ENCODE measurements at regions not wholly inside any gene's neighbourhood (a gene's known extent, or its start where the extent isn't known, plus 50 kb on each side); places are given as distances from the start of the nearest gene placed in this dataset.
"Not testable (repeated sequence)": the region's sequence is repeated elsewhere in the genome, so short reads cannot be mapped to it uniquely, and the experiment has no call there.

DNA sequence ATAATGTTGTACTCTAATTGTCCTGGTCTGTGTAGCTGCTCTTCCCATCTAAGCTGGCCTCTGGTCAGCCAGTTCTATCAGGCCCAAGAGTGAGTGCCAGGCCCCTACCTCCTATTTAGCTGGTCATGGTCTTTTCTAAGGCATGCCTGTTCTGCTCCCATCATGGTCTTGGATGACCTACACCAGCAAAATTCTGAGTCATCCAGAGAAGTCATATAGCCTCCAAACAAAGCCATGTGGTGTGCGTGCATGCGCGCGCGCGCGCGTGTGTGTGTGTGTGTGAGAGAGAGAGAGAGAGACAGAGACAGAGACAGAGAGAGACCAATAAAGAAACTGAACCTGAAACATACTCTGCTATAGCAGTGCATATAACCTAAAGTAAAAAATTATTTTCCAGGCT, 254.4 kb downstream of the BRINP2 start:
- H3K4me3 Mint-ChIP-seq, result no peak overlapping the region
- no peaks in the 10 kb centered on the region for H3K36me3 Mint-ChIP-seq (ENCODE audit: insufficient read depth)
- no peak overlapping the region for H3K27ac Mint-ChIP-seq (ENCODE audit: low read depth)
- no peaks in the 10 kb centered on the region for H3K27me3 Mint-ChIP-seq
- DNase-seq (ENCODE audit: low spot score in 2 of 2), result no peak
- peaks cover 23% of the 10 kb centered on the region for H3K9me3 Mint-ChIP-seq
- no peak for ATAC-seq (replicated peaks; ENCODE audit: extremely low read depth, poor library complexity, severe bottlenecking)
- no peaks in the 10 kb centered on the region for H3K4me1 Mint-ChIP-seq

DNA sequence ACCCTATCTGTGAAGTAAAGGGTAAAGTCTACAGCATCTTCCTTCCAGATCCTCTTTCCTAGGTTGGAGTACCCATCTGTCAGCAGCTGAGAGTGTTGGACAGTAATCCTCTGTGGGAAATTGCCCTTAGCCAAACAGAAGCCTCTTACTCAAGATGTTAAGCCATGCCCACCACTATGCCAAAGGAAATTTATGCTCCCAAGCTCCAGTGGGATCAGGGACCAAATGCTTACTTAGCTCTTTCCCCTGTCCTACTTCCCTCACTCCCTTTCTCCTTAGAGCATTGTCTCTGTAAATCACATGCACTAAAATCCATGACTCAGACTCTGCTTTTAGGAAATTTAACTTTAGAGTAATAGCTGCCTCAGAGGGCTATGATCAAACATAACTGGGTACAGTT, 254.0 kb downstream of the BRINP2 start:
- no peaks in the 10 kb centered on the region for H3K4me1 Mint-ChIP-seq
- H3K27me3 Mint-ChIP-seq, result no peaks in the 10 kb centered on the region
- no peak overlapping the region for H3K27ac Mint-ChIP-seq (ENCODE audit: low read depth)
- ATAC-seq (replicated peaks; ENCODE audit: extremely low read depth, poor library complexity, severe bottlenecking), result no peak
- DNase-seq (ENCODE audit: low spot score in 2 of 2), result no peak
- H3K36me3 Mint-ChIP-seq (ENCODE audit: insufficient read depth), result no peaks in the 10 kb centered on the region
- no peak overlapping the region for H3K4me3 Mint-ChIP-seq
- peaks cover 23% of the 10 kb centered on the region for H3K9me3 Mint-ChIP-seq

DNA sequence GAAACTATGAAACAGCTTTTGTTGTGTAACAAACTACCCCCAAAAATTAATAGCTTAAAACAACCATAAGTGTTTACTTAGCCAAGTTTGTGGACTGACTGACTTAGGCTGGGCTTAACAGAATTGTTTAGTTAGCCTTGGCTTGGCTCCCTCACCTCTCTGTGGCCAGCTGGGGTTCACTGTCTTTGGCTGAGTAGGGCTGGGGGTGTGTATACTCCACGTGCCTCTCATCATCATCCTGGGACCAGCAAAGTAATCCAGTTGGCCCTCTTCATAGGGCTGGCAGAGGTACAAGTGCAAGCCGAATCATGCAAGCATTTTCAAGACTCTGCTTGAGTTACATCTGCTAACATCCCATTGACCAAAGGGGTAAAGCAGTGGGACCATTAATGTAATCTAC, 252.3 kb downstream of the BRINP2 start:
- Mint-ChIP-seq H3K9me3 (peaks cover 23% of the 10 kb centered on the region), H3K27me3 (no peaks in the 10 kb centered on the region), H3K27ac (ENCODE audit: low read depth) (no peak overlapping the region), H3K4me3 (no peak overlapping the region), H3K36me3 (ENCODE audit: insufficient read depth) (no peaks in the 10 kb centered on the region), H3K4me1 (no peaks in the 10 kb centered on the region)
- DNase-seq (ENCODE audit: low spot score in 2 of 2) (no peak), ATAC-seq (replicated peaks; ENCODE audit: extremely low read depth, poor library complexity, severe bottlenecking) (no peak)

DNA sequence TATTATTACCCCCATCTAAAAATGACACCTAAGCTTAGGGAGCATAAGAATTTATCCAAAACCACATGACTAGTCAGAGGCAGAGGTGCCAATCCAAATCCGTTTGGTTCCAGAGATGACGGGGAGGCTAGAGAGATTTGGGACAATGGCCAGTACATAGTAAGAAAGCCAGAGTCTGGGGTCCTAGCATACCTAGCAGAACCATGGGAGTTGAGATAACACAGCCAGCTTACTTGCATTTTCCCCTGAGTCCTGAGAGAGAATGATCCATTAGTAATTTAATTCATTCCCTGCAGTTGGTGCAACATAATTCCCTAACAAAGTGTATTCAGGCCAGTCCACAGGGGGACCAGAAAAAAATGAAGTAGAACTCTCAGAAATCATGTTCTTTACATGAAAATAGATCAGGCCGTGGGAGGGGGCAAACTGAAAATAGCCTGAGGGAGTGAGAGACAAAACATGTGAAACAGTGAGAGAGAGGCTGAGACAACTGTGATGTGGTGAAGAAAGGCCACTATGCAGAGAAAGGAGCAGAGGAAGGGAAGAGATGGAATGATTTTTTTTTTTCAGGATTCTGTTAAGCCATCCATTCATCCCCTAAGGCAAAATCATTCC, 243.3 kb downstream of the BRINP2 start:
- ATAC-seq (replicated peaks; ENCODE audit: extremely low read depth, poor library complexity, severe bottlenecking), result no peak
- no peak for DNase-seq (ENCODE audit: low spot score in 2 of 2)
- H3K9me3 Mint-ChIP-seq, result peaks cover 17% of the 10 kb centered on the region
- no peaks in the 10 kb centered on the region for H3K27me3 Mint-ChIP-seq
- H3K27ac Mint-ChIP-seq (ENCODE audit: low read depth), result no peak overlapping the region
- H3K36me3 Mint-ChIP-seq (ENCODE audit: insufficient read depth), result no peaks in the 10 kb centered on the region
- H3K4me3 Mint-ChIP-seq, result no peak overlapping the region
- no peaks in the 10 kb centered on the region for H3K4me1 Mint-ChIP-seq

DNA sequence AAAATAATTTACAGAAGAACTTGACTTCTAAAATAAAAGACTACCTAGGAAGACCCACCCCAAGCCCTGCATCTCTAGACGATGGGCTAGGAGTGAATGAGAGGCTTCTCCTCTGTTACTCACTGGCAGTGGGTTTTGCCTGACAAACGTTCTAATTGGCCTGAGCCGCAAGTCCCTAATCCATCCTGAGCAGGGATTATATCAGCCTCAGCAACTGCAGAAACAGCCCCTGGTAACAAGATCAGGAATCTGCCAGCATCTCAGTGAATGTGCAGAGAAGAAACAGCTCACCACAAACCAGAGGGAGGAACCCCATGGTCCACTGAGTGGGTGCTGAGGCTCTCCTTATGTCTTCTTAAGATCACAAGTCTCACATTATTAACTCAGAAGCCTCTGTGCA, 240.6 kb downstream of the BRINP2 start:
- Mint-ChIP-seq H3K4me1 (no peaks in the 10 kb centered on the region), H3K27me3 (no peaks in the 10 kb centered on the region), H3K9me3 (peaks cover 28% of the 10 kb centered on the region), H3K27ac (ENCODE audit: low read depth) (no peak overlapping the region), H3K36me3 (ENCODE audit: insufficient read depth) (no peaks in the 10 kb centered on the region), H3K4me3 (no peak overlapping the region)
- ATAC-seq (replicated peaks; ENCODE audit: extremely low read depth, poor library complexity, severe bottlenecking) (no peak), DNase-seq (ENCODE audit: low spot score in 2 of 2) (no peak)

DNA sequence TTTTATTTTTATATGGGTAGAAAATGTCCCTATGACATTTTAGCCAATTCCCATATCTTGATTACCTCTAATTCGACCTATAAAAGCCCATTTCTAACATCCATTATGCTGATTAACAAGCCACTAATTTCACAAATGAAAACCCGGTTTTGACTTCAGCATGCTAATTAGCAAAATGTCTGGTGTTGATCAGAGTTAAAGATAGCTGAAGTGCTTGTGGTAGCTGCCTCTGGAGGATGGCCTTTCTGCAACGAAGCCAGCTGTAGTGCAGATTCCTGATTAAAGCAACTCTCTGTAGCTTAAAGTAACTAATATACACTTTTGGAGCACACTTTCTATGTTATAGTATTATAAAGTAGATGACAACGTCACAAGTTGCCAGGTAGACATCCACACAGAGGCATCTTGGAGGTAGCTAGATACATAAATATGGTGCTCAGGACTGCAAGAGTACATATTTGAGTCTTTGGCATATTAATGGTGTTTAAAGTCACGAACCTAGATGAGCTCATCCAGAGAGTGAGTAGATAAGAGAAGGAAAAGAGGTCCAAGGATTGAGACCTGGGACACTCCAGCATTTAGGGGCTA, 239.5 kb downstream of the BRINP2 start:
- Mint-ChIP-seq H3K4me3 (no peak overlapping the region), H3K9me3 (peaks cover 28% of the 10 kb centered on the region), H3K36me3 (ENCODE audit: insufficient read depth) (no peaks in the 10 kb centered on the region), H3K27ac (ENCODE audit: low read depth) (no peak overlapping the region), H3K4me1 (no peaks in the 10 kb centered on the region), H3K27me3 (no peaks in the 10 kb centered on the region)
- DNase-seq (ENCODE audit: low spot score in 2 of 2) (no peak), ATAC-seq (replicated peaks; ENCODE audit: extremely low read depth, poor library complexity, severe bottlenecking) (no peak)

DNA sequence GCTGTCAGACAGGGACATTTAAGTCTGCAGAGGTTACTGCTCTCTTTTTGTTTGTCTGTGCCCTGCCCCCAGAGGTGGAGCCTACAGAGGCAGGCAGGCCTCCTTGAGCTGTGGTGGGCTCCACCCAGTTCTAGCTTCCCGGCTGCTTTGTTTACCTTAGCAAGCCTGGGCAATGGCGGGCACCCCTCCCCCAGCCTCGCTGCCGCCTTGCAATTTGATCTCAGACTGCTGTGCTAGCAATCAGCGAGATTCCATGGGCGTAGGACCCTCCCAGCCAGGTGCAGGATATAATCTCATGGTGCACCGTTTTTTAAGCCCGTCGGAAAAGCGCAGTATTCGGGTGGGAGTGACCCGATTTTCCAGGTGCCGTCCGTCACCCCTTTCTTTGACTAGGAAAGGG, 235.6 kb downstream of the BRINP2 start:
- ATAC-seq (replicated peaks; ENCODE audit: extremely low read depth, poor library complexity, severe bottlenecking); H3K36me3 Mint-ChIP-seq (ENCODE audit: insufficient read depth); H3K27ac Mint-ChIP-seq (ENCODE audit: low read depth); H3K4me3 Mint-ChIP-seq; H3K4me1 Mint-ChIP-seq; DNase-seq (ENCODE audit: low spot score in 2 of 2); H3K27me3 Mint-ChIP-seq: not testable (repeated sequence)
- peaks cover 20% of the 10 kb centered on the region for H3K9me3 Mint-ChIP-seq

DNA sequence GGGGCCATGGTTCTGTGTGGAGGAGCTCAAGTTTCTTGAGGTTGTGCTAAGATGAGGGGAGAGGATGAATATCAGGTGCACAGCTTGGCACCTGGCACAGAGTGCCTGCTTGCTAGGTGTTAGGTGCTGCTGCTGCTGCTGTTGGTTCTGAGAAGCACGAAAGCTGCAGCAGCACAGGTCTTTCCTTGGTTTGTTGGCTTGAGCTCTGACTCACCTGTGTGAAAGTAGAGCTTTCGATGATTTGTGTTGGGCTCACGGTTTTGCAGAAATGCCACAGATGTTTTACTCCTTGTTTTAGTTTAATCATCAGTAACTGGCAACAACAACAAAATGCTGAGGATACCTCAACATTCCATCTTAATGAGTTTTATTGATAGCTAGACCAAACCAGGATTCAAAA, 221.6 kb downstream of the BRINP2 start:
- Mint-ChIP-seq H3K4me1 (no peaks in the 10 kb centered on the region), H3K27ac (ENCODE audit: low read depth) (no peak overlapping the region), H3K4me3 (no peak overlapping the region), H3K36me3 (ENCODE audit: insufficient read depth) (no peaks in the 10 kb centered on the region), H3K27me3 (no peaks in the 10 kb centered on the region), H3K9me3 (peaks cover 47% of the 10 kb centered on the region)
- DNase-seq (ENCODE audit: low spot score in 2 of 2), result no peak
- ATAC-seq (replicated peaks; ENCODE audit: extremely low read depth, poor library complexity, severe bottlenecking), result no peak

DNA sequence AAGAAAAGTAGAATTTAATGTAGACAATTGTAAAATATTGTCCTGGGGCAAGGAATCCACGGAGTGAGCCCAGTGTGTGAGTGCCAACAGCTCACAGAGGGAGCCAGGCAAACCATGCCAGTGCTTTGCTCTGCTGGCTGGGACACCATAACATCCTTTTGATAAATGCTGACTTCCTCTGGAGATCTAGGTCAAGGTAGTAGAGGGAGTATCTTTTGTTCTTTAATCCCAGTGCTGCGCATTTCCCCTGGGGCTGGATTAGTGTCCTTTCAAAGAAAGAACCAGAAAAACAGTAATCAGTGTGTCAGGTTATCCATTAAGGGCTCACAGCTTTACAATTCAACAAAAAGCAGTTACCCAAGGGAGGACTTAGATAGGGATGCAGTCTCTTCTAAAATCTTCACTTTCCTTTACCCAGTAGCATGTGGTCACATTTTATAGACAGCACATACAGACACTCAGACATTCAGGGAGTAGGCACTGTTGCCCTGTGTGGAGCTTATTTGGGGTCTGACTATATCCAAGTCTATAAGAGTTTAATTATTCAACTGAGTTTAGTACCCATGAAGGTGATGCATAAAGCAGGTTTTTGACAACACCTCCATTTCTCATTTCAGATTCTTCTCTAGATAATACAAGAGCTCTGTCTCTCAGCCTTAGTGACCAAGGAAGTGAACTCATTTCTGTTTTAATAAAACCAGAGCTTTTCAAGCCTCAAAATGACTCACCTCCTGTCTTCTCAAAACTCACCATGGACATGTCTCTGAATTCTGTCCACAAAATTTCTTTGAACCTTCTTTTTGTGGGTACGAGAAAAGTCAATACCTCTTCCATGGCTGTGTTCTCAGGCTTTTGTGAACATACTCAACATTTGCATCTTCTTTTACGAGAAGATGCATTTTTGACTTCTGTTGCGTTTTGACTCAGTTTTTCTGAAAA, 215.3 kb downstream of the BRINP2 start:
- DNase-seq (ENCODE audit: low spot score in 2 of 2) (no peak), ATAC-seq (replicated peaks; ENCODE audit: extremely low read depth, poor library complexity, severe bottlenecking) (no peak)
- Mint-ChIP-seq H3K4me1 (no peaks in the 10 kb centered on the region), H3K27me3 (no peaks in the 10 kb centered on the region), H3K27ac (ENCODE audit: low read depth) (no peak overlapping the region), H3K9me3 (peaks cover 35% of the 10 kb centered on the region), H3K36me3 (ENCODE audit: insufficient read depth) (no peaks in the 10 kb centered on the region), H3K4me3 (no peak overlapping the region)

DNA sequence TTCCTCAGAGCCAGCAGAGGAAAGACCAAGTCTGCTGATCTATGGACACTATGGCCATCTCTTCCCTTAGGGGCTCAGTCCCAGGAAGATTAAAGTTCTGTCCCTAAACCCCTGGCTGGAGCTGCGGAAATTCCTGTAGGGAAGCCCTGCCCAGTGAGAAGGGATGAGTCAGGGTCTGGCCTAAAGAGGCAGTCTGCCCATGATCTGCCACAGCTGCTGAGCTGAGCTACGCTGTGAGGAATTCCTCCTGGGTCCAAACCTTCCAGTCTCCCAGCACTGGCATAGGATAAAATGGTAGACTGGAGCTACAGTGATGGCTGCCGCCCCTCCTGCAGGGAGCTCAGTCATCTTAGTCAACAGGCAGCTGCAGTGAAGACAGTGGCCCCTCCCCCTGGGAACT, 213.7 kb downstream of the BRINP2 start:
- DNase-seq (ENCODE audit: low spot score in 2 of 2), result no peak
- H3K4me1 Mint-ChIP-seq, result no peaks in the 10 kb centered on the region
- H3K27ac Mint-ChIP-seq (ENCODE audit: low read depth), result no peak overlapping the region
- H3K36me3 Mint-ChIP-seq (ENCODE audit: insufficient read depth), result no peaks in the 10 kb centered on the region
- H3K27me3 Mint-ChIP-seq, result no peaks in the 10 kb centered on the region
- no peak for ATAC-seq (replicated peaks; ENCODE audit: extremely low read depth, poor library complexity, severe bottlenecking)
- H3K4me3 Mint-ChIP-seq, result no peak overlapping the region
- H3K9me3 Mint-ChIP-seq, result peaks cover 24% of the 10 kb centered on the region

DNA sequence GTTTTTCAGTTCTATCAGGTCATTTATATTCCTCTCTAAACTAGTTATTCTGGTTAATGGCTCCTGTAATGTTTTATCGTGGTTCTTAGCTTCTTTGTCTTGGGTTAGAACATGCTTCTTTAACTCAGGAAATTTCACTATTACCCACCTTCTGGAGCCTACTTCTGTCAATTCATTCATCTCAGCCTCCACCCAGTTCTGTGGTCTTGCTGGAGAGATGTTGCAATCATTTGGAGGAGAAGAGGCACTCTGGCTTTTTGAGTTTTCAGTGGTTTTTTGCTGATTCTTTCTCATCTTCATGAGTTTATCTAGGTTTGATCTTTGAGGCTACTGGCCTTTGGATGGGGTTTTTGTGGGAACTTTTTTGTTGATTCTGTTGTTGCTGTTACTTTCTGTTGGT, 213.0 kb downstream of the BRINP2 start:
- no peak for ATAC-seq (replicated peaks; ENCODE audit: extremely low read depth, poor library complexity, severe bottlenecking)
- Mint-ChIP-seq H3K4me1 (no peaks in the 10 kb centered on the region), H3K27ac (ENCODE audit: low read depth) (no peak overlapping the region), H3K36me3 (ENCODE audit: insufficient read depth) (no peaks in the 10 kb centered on the region), H3K4me3 (no peak overlapping the region), H3K27me3 (no peaks in the 10 kb centered on the region), H3K9me3 (peaks cover 23% of the 10 kb centered on the region)
- no peak for DNase-seq (ENCODE audit: low spot score in 2 of 2)

DNA sequence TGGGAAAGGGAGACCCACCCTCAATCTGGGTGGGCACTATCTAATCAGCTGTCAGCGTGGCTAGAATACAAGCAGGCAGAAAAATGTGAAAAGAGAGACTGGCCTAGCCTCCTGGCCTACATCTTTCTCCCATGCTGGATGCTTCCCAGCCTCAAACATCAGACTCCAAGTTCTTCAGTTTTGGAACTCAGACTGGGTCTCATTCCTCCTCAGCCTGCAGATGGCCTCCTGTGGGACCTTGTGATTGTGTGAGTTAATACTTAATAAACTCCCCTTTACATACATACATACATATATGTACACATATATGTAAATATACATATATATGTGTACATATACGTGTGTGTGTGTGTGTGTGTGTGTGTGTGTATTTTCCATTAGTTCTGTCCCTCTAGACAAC, 207.1 kb downstream of the BRINP2 start:
- Mint-ChIP-seq H3K4me3 (no peak overlapping the region), H3K4me1 (no peaks in the 10 kb centered on the region), H3K27me3 (no peaks in the 10 kb centered on the region), H3K27ac (ENCODE audit: low read depth) (no peak overlapping the region), H3K36me3 (ENCODE audit: insufficient read depth) (no peaks in the 10 kb centered on the region), H3K9me3 (peaks cover 37% of the 10 kb centered on the region)
- ATAC-seq (replicated peaks; ENCODE audit: extremely low read depth, poor library complexity, severe bottlenecking), result no peak
- DNase-seq (ENCODE audit: low spot score in 2 of 2), result no peak

DNA sequence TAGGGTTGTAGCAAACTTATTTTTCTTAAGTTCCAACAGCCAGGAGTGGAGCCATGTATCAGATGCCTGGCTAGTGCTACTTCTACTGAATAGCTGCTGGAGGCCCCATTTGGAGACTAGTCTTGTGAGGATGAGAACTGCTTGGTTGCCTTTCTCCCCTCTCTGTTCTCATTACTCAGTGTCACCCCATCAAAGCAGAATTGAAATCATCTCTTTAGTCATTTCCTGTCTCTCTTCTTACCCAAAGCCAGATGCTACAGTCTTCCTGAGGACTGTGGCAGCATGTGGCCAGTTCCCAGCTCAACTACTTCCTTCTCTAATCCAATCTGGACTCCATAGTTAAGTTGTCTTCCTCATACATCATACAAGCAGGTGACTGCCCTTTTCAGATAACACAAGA, 197.5 kb downstream of the BRINP2 start:
- peaks cover 12% of the 10 kb centered on the region for H3K9me3 Mint-ChIP-seq
- no peak overlapping the region for H3K4me3 Mint-ChIP-seq
- no peaks in the 10 kb centered on the region for H3K27me3 Mint-ChIP-seq
- ATAC-seq (replicated peaks; ENCODE audit: extremely low read depth, poor library complexity, severe bottlenecking) (no peak), DNase-seq (ENCODE audit: low spot score in 2 of 2) (no peak)
- no peaks in the 10 kb centered on the region for H3K36me3 Mint-ChIP-seq (ENCODE audit: insufficient read depth)
- H3K4me1 Mint-ChIP-seq, result no peaks in the 10 kb centered on the region
- H3K27ac Mint-ChIP-seq (ENCODE audit: low read depth), result no peak overlapping the region
